ENCODE measurements at regions not wholly inside any gene's neighbourhood (a gene's known extent, or its start where the extent isn't known, plus 50 kb on each side); places are given as distances from the start of the nearest gene placed in this dataset.

GRCh38 chrX:46311581-46312120 lies 233.6 kb downstream of the ZNF674 start (continued):
- TF ChIP-seq, protein P1, sequence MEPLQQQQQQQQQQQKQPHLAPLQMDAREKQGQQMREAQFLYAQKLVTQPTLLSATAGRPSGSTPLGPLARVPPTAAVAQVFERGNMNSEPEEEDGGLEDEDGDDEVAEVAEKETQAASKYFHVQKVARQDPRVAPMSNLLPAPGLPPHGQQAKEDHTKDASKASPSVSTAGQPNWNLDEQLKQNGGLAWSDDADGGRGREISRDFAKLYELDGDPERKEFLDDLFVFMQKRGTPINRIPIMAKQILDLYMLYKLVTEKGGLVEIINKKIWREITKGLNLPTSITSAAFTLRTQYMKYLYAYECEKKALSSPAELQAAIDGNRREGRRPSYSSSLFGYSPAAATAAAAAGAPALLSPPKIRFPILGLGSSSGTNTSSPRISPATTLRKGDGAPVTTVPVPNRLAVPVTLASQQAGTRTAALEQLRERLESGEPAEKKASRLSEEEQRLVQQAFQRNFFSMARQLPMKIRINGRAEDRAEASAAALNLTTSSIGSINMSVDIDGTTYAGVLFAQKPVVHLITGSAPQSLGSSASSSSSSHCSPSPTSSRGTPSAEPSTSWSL (CRISPR knock-in tag; IDR thresholded peaks at IDR 0.05; ENCODE audit: borderline replicate concordance), result no peak
- TF ChIP-seq SMARCB1 (IDR thresholded peaks at IDR 0.05; ENCODE audit: insufficient read length, low read depth) (no peak), ZNF584 (CRISPR knock-in tag; IDR thresholded peaks at IDR 0.05; ENCODE audit: low read depth) (no peak), WHSC1 (IDR thresholded peaks at IDR 0.05; ENCODE audit: low read length) (no peak), RBBP5 (IDR thresholded peaks at IDR 0.05; ENCODE audit: borderline replicate concordance, insufficient read depth, low read length, poor library complexity, severe bottlenecking) (no peak), TRIM28 (IDR thresholded peaks at IDR 0.05) (no peak), ZNF830 (CRISPR knock-in tag; IDR thresholded peaks at IDR 0.05) (no peak)

DNA sequence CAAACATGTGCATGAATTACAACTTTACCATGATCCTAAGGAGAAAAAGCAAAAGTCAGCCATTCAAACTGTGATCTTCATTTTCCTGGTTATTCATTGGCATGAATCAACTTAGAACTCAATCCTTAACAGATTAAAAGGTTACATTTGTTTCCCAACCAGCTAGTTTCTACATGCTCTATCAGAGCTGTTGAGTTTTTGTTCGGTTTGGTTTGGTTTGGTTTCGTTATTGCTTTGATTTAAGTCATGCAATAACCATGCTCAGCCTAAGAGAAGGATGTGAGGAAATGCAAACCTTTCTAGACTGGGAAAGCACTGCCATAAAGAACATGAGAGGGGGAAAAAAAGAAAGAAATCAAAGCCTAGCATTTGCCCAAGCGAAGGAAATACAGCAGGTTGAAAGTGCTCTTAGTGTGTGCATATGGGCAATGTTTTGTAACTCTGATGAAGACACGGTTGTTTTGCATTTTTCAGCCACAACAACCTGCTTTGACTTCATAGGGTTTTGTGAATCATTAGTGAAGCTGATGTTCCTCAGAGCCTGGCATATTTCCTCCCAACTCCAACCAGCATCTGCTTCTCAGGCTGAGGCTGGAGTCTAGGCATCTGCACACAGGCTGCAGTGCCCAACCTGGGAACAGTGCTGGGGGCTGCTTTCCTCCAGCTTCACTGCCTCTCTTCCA lies 234.3 kb downstream of the ZNF674 start:
- Histone ChIP-seq H3K4me2 (ENCODE audit: insufficient read depth, low read length) (no peak overlapping the region), H2AFZ (ENCODE audit: low read depth, low read length) (no peak overlapping the region), H4K20me1 (replicated peaks; ENCODE audit: control insufficient read depth, insufficient read depth, low read length) (no peaks in the 10 kb centered on the region), H3K27me3 (ENCODE audit: control insufficient read depth in 2 of 2, insufficient read depth in 2 of 2, low read length in 2 of 2) (no peaks in the 10 kb centered on the region; a peak in 1 of 5 replicates), H3K27ac (ENCODE audit: extremely low read depth, low read depth, low read length) (no peak overlapping the region), H3K4me1 (replicated peaks in 1 of 2; ENCODE audit: control insufficient read depth in 2 of 2, insufficient read depth in 2 of 2, low read length in 2 of 2) (no peaks in the 10 kb centered on the region), H3K9me3 (replicated peaks; ENCODE audit: control insufficient read depth, insufficient read depth, low read depth, low read length) (no peaks in the 10 kb centered on the region), H3K9me1 (ENCODE audit: control insufficient read depth, insufficient read depth, low read length) (no peaks in the 10 kb centered on the region), H3K4me3 (no peak overlapping the region), H3K9ac (ENCODE audit: insufficient read depth in 1 of 2, low read depth in 2 of 2, low read length in 2 of 2) (no peak overlapping the region), H3K79me2 (ENCODE audit: control insufficient read depth, insufficient read depth, low read length) (no peaks in the 10 kb centered on the region), H3K36me3 (ENCODE audit: control insufficient read depth, insufficient read depth, low read length) (no peaks in the 10 kb centered on the region)
- WGBS (ENCODE audit: insufficient coverage, low coverage, missing lambda C conversion rate), result 2% methylated on average over 4 of the region's 4 CpGs
- POLR2A ChIA-PET, result no interaction called here
- CTCF ChIA-PET (ENCODE audit: low intra/inter-chr PET ratio), result no interaction called here
- FAIRE-seq (no peak), ATAC-seq (no peak), DNase-seq (ENCODE audit: extremely low read depth in 1 of 4, low spot score in 3 of 4) (no peak)
- intact Hi-C loops (cut with micrococcal nuclease), result no loop called here
- no TSS peak for BruUV-seq (replicated peaks)
- in situ Hi-C loops (cut with MboI), result no loop called here
- TF ChIP-seq LCOR (CRISPR knock-in tag; IDR thresholded peaks at IDR 0.05) (no peak), CBX5 (IDR thresholded peaks at IDR 0.05; ENCODE audit: borderline replicate concordance, low read depth) (no peak), CBX3 (IDR thresholded peaks at IDR 0.05; ENCODE audit: borderline replicate concordance in 1 of 2, low read length in 2 of 2) (no peak), MXI1 (IDR thresholded peaks at IDR 0.05; ENCODE audit: low read depth, low read length) (no peak), BRF1 (IDR thresholded peaks at IDR 0.05; ENCODE audit: borderline replicate concordance, extremely low read depth, insufficient read length) (no peak)
- TF ChIP-seq, protein P2, sequence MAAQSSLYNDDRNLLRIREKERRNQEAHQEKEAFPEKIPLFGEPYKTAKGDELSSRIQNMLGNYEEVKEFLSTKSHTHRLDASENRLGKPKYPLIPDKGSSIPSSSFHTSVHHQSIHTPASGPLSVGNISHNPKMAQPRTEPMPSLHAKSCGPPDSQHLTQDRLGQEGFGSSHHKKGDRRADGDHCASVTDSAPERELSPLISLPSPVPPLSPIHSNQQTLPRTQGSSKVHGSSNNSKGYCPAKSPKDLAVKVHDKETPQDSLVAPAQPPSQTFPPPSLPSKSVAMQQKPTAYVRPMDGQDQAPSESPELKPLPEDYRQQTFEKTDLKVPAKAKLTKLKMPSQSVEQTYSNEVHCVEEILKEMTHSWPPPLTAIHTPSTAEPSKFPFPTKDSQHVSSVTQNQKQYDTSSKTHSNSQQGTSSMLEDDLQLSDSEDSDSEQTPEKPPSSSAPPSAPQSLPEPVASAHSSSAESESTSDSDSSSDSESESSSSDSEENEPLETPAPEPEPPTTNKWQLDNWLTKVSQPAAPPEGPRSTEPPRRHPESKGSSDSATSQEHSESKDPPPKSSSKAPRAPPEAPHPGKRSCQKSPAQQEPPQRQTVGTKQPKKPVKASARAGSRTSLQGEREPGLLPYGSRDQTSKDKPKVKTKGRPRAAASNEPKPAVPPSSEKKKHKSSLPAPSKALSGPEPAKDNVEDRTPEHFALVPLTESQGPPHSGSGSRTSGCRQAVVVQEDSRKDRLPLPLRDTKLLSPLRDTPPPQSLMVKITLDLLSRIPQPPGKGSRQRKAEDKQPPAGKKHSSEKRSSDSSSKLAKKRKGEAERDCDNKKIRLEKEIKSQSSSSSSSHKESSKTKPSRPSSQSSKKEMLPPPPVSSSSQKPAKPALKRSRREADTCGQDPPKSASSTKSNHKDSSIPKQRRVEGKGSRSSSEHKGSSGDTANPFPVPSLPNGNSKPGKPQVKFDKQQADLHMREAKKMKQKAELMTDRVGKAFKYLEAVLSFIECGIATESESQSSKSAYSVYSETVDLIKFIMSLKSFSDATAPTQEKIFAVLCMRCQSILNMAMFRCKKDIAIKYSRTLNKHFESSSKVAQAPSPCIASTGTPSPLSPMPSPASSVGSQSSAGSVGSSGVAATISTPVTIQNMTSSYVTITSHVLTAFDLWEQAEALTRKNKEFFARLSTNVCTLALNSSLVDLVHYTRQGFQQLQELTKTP (IDR thresholded peaks at IDR 0.05; ENCODE audit: low read depth in 1 of 2, partially characterized antibody in 2 of 2), result no peak
- TF ChIP-seq, protein P3, sequence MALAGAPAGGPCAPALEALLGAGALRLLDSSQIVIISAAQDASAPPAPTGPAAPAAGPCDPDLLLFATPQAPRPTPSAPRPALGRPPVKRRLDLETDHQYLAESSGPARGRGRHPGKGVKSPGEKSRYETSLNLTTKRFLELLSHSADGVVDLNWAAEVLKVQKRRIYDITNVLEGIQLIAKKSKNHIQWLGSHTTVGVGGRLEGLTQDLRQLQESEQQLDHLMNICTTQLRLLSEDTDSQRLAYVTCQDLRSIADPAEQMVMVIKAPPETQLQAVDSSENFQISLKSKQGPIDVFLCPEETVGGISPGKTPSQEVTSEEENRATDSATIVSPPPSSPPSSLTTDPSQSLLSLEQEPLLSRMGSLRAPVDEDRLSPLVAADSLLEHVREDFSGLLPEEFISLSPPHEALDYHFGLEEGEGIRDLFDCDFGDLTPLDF (CRISPR knock-in tag; IDR thresholded peaks at IDR 0.05), result no peak
